OCI-LY7 (cell line): ENCODE measurements at regions not wholly inside any gene's neighbourhood (a gene's known extent, or its start where the extent isn't known, plus 50 kb on each side); places are given as distances from the start of the nearest gene placed in this dataset.

ENCODE experiments used
- BruUV-seq: library from RNA; stranded (reverse); fragments of 400-500 nt; replicated peaks from 2 replicates; lab custom pipeline; 2021; lab: Mats Ljungman, UMichigan
- CTCF ChIA-PET: fragments of 300-600 bp; sonication (Branson Sonifier 250); formaldehyde crosslinking; loops from one replicate; lab custom pipeline; 2022; ENCODE audit warnings: antibody characterized with exemption; ENCODE audit not compliant: unreplicated experiment; lab: Charles Lee
- POLR2A ChIA-PET: fragments of 300-600 bp; sonication (Branson Sonifier 250); formaldehyde crosslinking; loops from one replicate; lab custom pipeline; 2022; ENCODE audit warnings: antibody characterized with exemption; lab: Charles Lee
- DNase-seq: peaks from one replicate; pipeline ENCODE4 v3.0.0-alpha.2; 2015; ENCODE audit warnings: low spot score
- H2AFZ ChIP-seq: fragments of 200-600 bp; sonication (generic), shearing (Covaris generic); 2 replicates; pipeline ENCODE4 v1.6.1; 2014; ENCODE audit warnings: mild to moderate bottlenecking, antibody characterized with exemption, low read length, moderate library complexity
- H3K27ac ChIP-seq: fragments of 200-600 bp; sonication (generic); 2 replicates; pipeline ENCODE4 v1.5.1; 2014; ENCODE audit warnings: mixed run types, low read depth, mild to moderate bottlenecking, moderate library complexity, low read length, inconsistent platforms; ENCODE audit not compliant: poor library complexity, severe bottlenecking
- H3K36me3 ChIP-seq: fragments of 200-600 bp; sonication (generic); 2 replicates; pipeline ENCODE4 v1.6.1; 2014; ENCODE audit warnings: mild to moderate bottlenecking, antibody characterized with exemption, low read length, moderate library complexity, mixed read lengths; ENCODE audit not compliant: insufficient read depth
- H3K4me1 ChIP-seq: fragments of 200-600 bp; sonication (generic); 2 replicates; pipeline ENCODE4 v1.5.1; 2014; ENCODE audit warnings: mild to moderate bottlenecking, low read length; ENCODE audit not compliant: insufficient read depth, poor library complexity, severe bottlenecking
- H3K4me2 ChIP-seq: fragments of 200-600 bp; sonication (generic); 2 replicates; pipeline ENCODE4 v1.6.1; 2014; ENCODE audit warnings: mild to moderate bottlenecking, low read length
- H3K4me3 ChIP-seq: fragments of 200-600 bp; sonication (generic); 2 replicates; pipeline ENCODE4 v1.5.1; 2014; ENCODE audit warnings: mild to moderate bottlenecking, low read depth, low read length; ENCODE audit not compliant: poor library complexity, severe bottlenecking
- H3K79me2 ChIP-seq: fragments of 200-600 bp; sonication (generic); 2 replicates; pipeline ENCODE4 v1.6.1; 2016; ENCODE audit warnings: low read depth, mild to moderate bottlenecking, low read length, moderate library complexity, mixed read lengths; ENCODE audit not compliant: insufficient read depth
- H3K9me2 ChIP-seq: fragments of 200-600 bp; sonication (generic); 2 replicates; pipeline ENCODE4 v1.6.1; 2016; ENCODE audit warnings: mild to moderate bottlenecking, low read length, mixed read lengths; ENCODE audit not compliant: insufficient read depth
- H3K9me3 ChIP-seq: fragments of 200-600 bp; sonication (generic); 2 replicates; pipeline ENCODE4 v1.6.1; 2014; ENCODE audit warnings: mild to moderate bottlenecking, mixed run types, low read length, mixed read lengths
- H4K20me1 ChIP-seq: fragments of 200-600 bp; sonication (generic); 2 replicates; pipeline ENCODE4 v1.6.1; 2014; ENCODE audit warnings: mild to moderate bottlenecking, antibody characterized with exemption, low read length, moderate library complexity, mixed read lengths; ENCODE audit not compliant: insufficient read depth
- CTCF ChIP-seq: fragments of 200-600 bp; sonication (generic); conservative IDR thresholded peaks from 2 replicates; pipeline ENCODE4 v1.5.1; 2014; ENCODE audit warnings: mild to moderate bottlenecking, antibody characterized with exemption, low read length, moderate library complexity, mixed read lengths
- EZH2phosphoT487 ChIP-seq: fragments of 200-600 bp; sonication (generic); IDR thresholded peaks from 2 replicates; pipeline ENCODE4 v1.6.1; 2018; ENCODE audit warnings: low read depth, borderline replicate concordance, mild to moderate bottlenecking, mixed run types, antibody characterized with exemption, low read length, moderate library complexity, mixed read lengths
- intact Hi-C: fragments of 100-400 bp; cut with micrococcal nuclease; formaldehyde crosslinking; loops from one replicate; pipeline ENCODE4 v1.10.0; 2022; ENCODE audit not compliant: unreplicated experiment

- no TSS peak for BruUV-seq
- Histone ChIP-seq H3K27ac (no peak overlapping the region), H3K4me3 (no peak overlapping the region), H3K4me2 (no peak overlapping the region), H2AFZ (no peak overlapping the region), H3K9me3 (no peaks in the 10 kb centered on the region), H3K9me2 (no peaks in the 10 kb centered on the region), H3K79me2 (no peaks in the 10 kb centered on the region), H3K4me1 (no peaks in the 10 kb centered on the region), H3K36me3 (no peaks in the 10 kb centered on the region), H4K20me1 (no peaks in the 10 kb centered on the region)
- no peak for DNase-seq
- TF ChIP-seq CTCF (no peak), EZH2phosphoT487 (no peak)
- POLR2A ChIA-PET, result interaction anchor here (0.7 kb wide), 1 partner anchor 12 kb away, joined by 4 read pairs; no protein-coding TSS in a partner anchor
- intact Hi-C loops, result no loop called here
- CTCF ChIA-PET, result no interaction called here
Observed at GRCh38 chr2:103327386-103327785, 565.6 kb downstream of the TMEM182 start.

DNA sequence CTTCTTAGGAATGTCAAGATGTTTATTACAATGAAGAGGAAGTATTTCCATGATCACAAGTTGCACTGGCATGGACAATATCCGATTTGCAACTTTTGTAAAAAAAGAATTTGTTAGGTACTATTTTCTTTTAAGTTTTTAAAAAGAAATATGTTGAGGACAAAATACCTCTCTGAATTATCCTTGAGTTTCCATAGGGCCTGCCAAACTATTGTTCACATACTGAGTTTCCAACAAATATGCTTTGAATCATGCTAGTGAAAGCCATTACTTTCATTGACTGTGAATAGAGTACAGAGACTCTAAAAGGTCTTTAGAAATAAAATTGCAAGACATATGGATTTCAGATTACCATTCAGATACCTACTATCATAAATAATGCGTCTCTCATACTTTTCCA is 566.1 kb downstream of the TMEM182 start:
- no TSS peak for BruUV-seq
- no peak overlapping the region for H3K4me3 ChIP-seq
- TF ChIP-seq CTCF, result no peak
- TF ChIP-seq EZH2phosphoT487, result no peak
- H4K20me1 ChIP-seq, result no peaks in the 10 kb centered on the region
- intact Hi-C loops, result no loop called here
- CTCF ChIA-PET, result no interaction called here
- no peaks in the 10 kb centered on the region for H3K9me3 ChIP-seq
- no peaks in the 10 kb centered on the region for H3K9me2 ChIP-seq
- POLR2A ChIA-PET, result no interaction called here
- no peak overlapping the region for H2AFZ ChIP-seq
- no peak overlapping the region for H3K4me2 ChIP-seq
- H3K79me2 ChIP-seq, result no peaks in the 10 kb centered on the region
- no peaks in the 10 kb centered on the region for H3K4me1 ChIP-seq
- no peak overlapping the region for H3K27ac ChIP-seq
- no peaks in the 10 kb centered on the region for H3K36me3 ChIP-seq
- DNase-seq, result no peak

GRCh38 chr2:103335403-103335802 is 573.6 kb downstream of the TMEM182 start:
- Histone ChIP-seq H3K36me3 (no peaks in the 10 kb centered on the region), H3K4me2 (no peak overlapping the region), H3K79me2 (no peaks in the 10 kb centered on the region), H3K4me3 (no peak overlapping the region), H3K4me1 (no peaks in the 10 kb centered on the region), H3K9me3 (no peaks in the 10 kb centered on the region), H4K20me1 (no peaks in the 10 kb centered on the region), H2AFZ (no peak overlapping the region), H3K9me2 (no peaks in the 10 kb centered on the region), H3K27ac (no peak overlapping the region)
- no peak for DNase-seq
- CTCF ChIA-PET, result no interaction called here
- POLR2A ChIA-PET, result interaction anchor here (0.6 kb wide), 1 partner anchor 156 kb away, joined by 5 read pairs; no protein-coding TSS in a partner anchor
- no TSS peak for BruUV-seq
- intact Hi-C loops, result no loop called here
- TF ChIP-seq EZH2phosphoT487 (no peak), CTCF (no peak)
